ENCODE measurements at regions not wholly inside any gene's neighbourhood (a gene's known extent, or its start where the extent isn't known, plus 50 kb on each side); places are given as distances from the start of the nearest gene placed in this dataset.

GRCh38 chr6:166006900-166007301 lies 160.8 kb downstream of the TBXT start:
- TF ChIP-seq ERG (CRISPR knock-in tag; IDR thresholded peaks at IDR 0.05) (no peak), ZNF138 (CRISPR knock-in tag; conservative IDR thresholded peaks at IDR 0.05) (no peak), ATF1 (CRISPR knock-in tag; IDR thresholded peaks at IDR 0.05) (no peak), PRDM15 (CRISPR knock-in tag; IDR thresholded peaks at IDR 0.05) (no peak)
- POLR2A ChIA-PET: no interaction called here
- Mint-ChIP-seq H3K4me1 (peaks cover 29% of the 10 kb centered on the region), H3K9me3 (no peaks in the 10 kb centered on the region), H3K4me3 (no peak overlapping the region; the same call in 1 of the 2 replicates), H3K36me3 (no peaks in the 10 kb centered on the region), H3K27me3 (ENCODE audit: low read depth) (peaks cover 86% of the 10 kb centered on the region), H3K27ac (no peak overlapping the region)
- CTCF ChIA-PET: interaction anchor here (1.1 to 2.7 kb wide), 2 partner anchors 20 to 91 kb away, joined by 6 to 18 read pairs; no protein-coding TSS in a partner anchor
- ATAC-seq: no peak
- no peak for DNase-seq (ENCODE audit: low spot score)

GRCh38 chr6:166005944-166006899 lies 161.4 kb downstream of the TBXT start:
- no peak overlapping the region for H3K27ac Mint-ChIP-seq
- ATAC-seq (no peak), DNase-seq (ENCODE audit: low spot score) (no peak)
- POLR2A ChIA-PET: no interaction called here
- H3K27me3 Mint-ChIP-seq (ENCODE audit: low read depth): peaks cover 84% of the 10 kb centered on the region
- H3K4me3 Mint-ChIP-seq: peak overlapping the region; percentile 45
- H3K36me3 Mint-ChIP-seq: no peaks in the 10 kb centered on the region
- CTCF ChIA-PET: interaction anchor here (0.8 to 2.7 kb wide), 4 partner anchors 20 to 91 kb away, joined by 5 to 18 read pairs (median 6); no protein-coding TSS in a partner anchor
- peaks cover 29% of the 10 kb centered on the region for H3K4me1 Mint-ChIP-seq
- H3K9me3 Mint-ChIP-seq: no peaks in the 10 kb centered on the region
- TF ChIP-seq AR (CRISPR knock-in tag; IDR thresholded peaks at IDR 0.05): no peak
- no peak for TF ChIP-seq SP1 (CRISPR knock-in tag; conservative IDR thresholded peaks at IDR 0.05)
- TF ChIP-seq ZNF281 (CRISPR knock-in tag; IDR thresholded peaks at IDR 0.05): no peak
- TF ChIP-seq AFF4 (CRISPR knock-in tag; IDR thresholded peaks at IDR 0.05; ENCODE audit: borderline replicate concordance): no peak
- TF ChIP-seq ZNF532 (CRISPR knock-in tag; IDR thresholded peaks at IDR 0.05; ENCODE audit: borderline replicate concordance): no peak
- no peak for TF ChIP-seq IRF2 (CRISPR knock-in tag; IDR thresholded peaks at IDR 0.05; ENCODE audit: borderline replicate concordance, low read depth)
- no peak for TF ChIP-seq TEAD4 (CRISPR knock-in tag; IDR thresholded peaks at IDR 0.05)
- TF ChIP-seq TCF7 (CRISPR knock-in tag; IDR thresholded peaks at IDR 0.05; ENCODE audit: low read depth): no peak
- TF ChIP-seq NR2C2 (CRISPR knock-in tag; IDR thresholded peaks at IDR 0.05): no peak
